ENCODE measurements at regions not wholly inside any gene's neighbourhood (a gene's known extent, or its start where the extent isn't known, plus 50 kb on each side); places are given as distances from the start of the nearest gene placed in this dataset.

DNA sequence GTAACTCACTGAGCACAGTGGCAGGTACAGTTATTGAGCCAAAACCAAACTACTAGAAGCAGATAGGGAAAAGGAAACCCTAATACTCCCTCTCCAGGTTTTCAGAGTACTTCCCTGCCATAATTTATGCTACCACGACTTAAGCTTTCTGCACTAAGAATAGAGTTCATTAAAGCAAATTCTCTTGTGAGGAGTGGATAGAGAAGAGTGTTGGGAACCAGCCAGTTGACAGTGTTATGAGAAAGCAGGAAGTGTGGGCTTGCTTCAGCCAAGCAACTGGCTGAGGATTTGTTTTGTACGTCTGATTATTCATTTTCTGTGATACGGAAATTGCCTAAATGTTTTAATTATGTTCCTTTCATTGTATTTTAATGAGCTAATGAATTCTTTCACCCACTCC is 280.5 kb downstream of the KIF20B start:
- TF ChIP-seq EZH2 (IDR thresholded peaks at IDR 0.05; ENCODE audit: low read length, unreplicated experiment) = no peak
- TF ChIP-seq, protein P1, sequence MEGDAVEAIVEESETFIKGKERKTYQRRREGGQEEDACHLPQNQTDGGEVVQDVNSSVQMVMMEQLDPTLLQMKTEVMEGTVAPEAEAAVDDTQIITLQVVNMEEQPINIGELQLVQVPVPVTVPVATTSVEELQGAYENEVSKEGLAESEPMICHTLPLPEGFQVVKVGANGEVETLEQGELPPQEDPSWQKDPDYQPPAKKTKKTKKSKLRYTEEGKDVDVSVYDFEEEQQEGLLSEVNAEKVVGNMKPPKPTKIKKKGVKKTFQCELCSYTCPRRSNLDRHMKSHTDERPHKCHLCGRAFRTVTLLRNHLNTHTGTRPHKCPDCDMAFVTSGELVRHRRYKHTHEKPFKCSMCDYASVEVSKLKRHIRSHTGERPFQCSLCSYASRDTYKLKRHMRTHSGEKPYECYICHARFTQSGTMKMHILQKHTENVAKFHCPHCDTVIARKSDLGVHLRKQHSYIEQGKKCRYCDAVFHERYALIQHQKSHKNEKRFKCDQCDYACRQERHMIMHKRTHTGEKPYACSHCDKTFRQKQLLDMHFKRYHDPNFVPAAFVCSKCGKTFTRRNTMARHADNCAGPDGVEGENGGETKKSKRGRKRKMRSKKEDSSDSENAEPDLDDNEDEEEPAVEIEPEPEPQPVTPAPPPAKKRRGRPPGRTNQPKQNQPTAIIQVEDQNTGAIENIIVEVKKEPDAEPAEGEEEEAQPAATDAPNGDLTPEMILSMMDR (conservative IDR thresholded peaks at IDR 0.05; ENCODE audit: low read depth, low read length) = no peak
